ENCODE measurements at regions not wholly inside any gene's neighbourhood (a gene's known extent, or its start where the extent isn't known, plus 50 kb on each side); places are given as distances from the start of the nearest gene placed in this dataset.

DNA sequence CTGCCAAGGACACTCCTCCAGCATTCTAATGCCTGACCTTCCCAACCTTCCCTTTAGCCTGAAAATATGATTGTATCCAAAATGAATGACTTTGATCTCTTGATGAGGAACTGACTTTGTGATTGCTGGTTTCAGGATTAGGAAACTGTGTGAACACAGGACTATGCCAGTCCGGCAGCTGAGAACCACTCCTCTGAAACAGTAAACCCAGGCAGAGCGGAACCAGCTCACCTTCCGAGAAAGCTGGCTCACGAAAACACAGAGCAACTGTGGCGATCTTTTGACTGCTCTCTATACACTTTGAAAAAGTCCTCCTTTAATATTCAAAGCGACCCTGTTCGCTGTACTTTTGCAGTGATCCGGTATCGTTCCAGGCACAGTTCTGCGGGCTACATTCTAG lies 258.8 kb upstream of the IRS2 start:
- 90% methylated on average over 10 of the region's 10 CpGs; no CpG with 5 or more reads in 1 of the 2 experiments for WGBS, 2 experiments (ENCODE audit: extremely low coverage in 1 of 2, insufficient coverage in 1 of 2, insufficient read length in 1 of 2, insufficient replicate concordance in 2 of 2, low coverage in 1 of 2, low lambda C conversion rate in 2 of 2, missing lambda C conversion rate in 1 of 2)
- Histone ChIP-seq H2BK20ac (ENCODE audit: low read length) (no peak overlapping the region), H3K79me2 (ENCODE audit: control insufficient read depth in 1 of 2, insufficient read depth in 2 of 2, low read length in 2 of 2) (no peaks in the 10 kb centered on the region), H4K5ac (ENCODE audit: insufficient read length, low read depth, low read length) (no peak overlapping the region), H3K56ac (replicated peaks; ENCODE audit: insufficient read length, low read depth, low read length) (no peak overlapping the region), H4K91ac (replicated peaks; ENCODE audit: insufficient read length, low read length) (no peak overlapping the region), H2BK120ac (replicated peaks; ENCODE audit: low read depth, low read length) (no peak overlapping the region), H3K4me2 (ENCODE audit: insufficient read depth in 1 of 2, low read depth in 2 of 2, low read length in 2 of 2) (0 out of 4 replicates have a peak overlapping the region, but pooled peaks of 1 of the 2 experiments have one; percentile 5), H3K4ac (replicated peaks; ENCODE audit: insufficient read length, low read depth, low read length) (no peak overlapping the region), H3K79me1 (ENCODE audit: low read depth, low read length) (no peaks in the 10 kb centered on the region), H2AK5ac (ENCODE audit: low read depth, low read length) (no peak overlapping the region), H3K4me3 (ENCODE audit: extremely low read depth in 1 of 4, insufficient read depth in 2 of 4, low read depth in 3 of 4, low read length in 4 of 4) (no peak overlapping the region), H3K23me2 (ENCODE audit: low read depth, low read length) (peaks cover 9% of the 10 kb centered on the region; the same call in 1 of the 2 replicates), H3K27me3 (replicated peaks in 1 of 4; ENCODE audit: control insufficient read depth in 3 of 4, extremely low read depth in 1 of 4, insufficient read depth in 3 of 4, low read length in 3 of 4) (no peaks in the 10 kb centered on the region), H3K23ac (ENCODE audit: insufficient read length) (no peak overlapping the region), H3K27ac (ENCODE audit: low read depth, low read length) (no peak overlapping the region), H4K20me1 (replicated peaks in 1 of 2; ENCODE audit: control insufficient read depth in 1 of 2, insufficient read depth in 2 of 2, low read length in 2 of 2) (peaks cover 0 to 7% of the 10 kb centered on the region in 2 experiments), H3K9ac (replicated peaks in 1 of 4; ENCODE audit: extremely low read depth in 1 of 4, low read depth in 3 of 4, low read length in 3 of 4) (no peak overlapping the region), H3K4me1 (replicated peaks in 1 of 4; ENCODE audit: control insufficient read depth in 3 of 4, insufficient read depth in 4 of 4, low read length in 3 of 4) (peaks cover 0 to 8% (median 6%) of the 10 kb centered on the region in 4 experiments; a peak in 4 of 7 replicates), H2BK5ac (ENCODE audit: low read depth, low read length) (no peak overlapping the region), H3K14ac (ENCODE audit: insufficient read length) (no peak overlapping the region), H3K36me3 (ENCODE audit: control insufficient read depth in 2 of 4, insufficient read depth in 4 of 4, low read length in 3 of 4) (no peaks in the 10 kb centered on the region; a peak in 1 of 8 replicates), H2AFZ (ENCODE audit: low read length) (no peak overlapping the region), H2BK15ac (ENCODE audit: low read length) (no peak overlapping the region), H2BK12ac (ENCODE audit: low read depth, low read length) (no peak overlapping the region), H3K9me3 (ENCODE audit: insufficient read depth in 2 of 2, low read depth in 1 of 2, low read length in 1 of 2) (no peaks in the 10 kb centered on the region), H3K18ac (ENCODE audit: extremely low read depth, low read length) (no peak overlapping the region), H4K8ac (ENCODE audit: extremely low read depth, insufficient read depth, low read length) (no peak overlapping the region)
- TF ChIP-seq HDAC6 (IDR thresholded peaks at IDR 0.05; ENCODE audit: low read depth, low read length) (no peak), NRF1 (IDR thresholded peaks at IDR 0.05; ENCODE audit: low read depth, low read length) (no peak), GTF2F1 (IDR thresholded peaks at IDR 0.05; ENCODE audit: borderline replicate concordance, low read depth, low read length) (no peak), TBP (IDR thresholded peaks at IDR 0.05; ENCODE audit: low read depth, low read length) (no peak), GABPA (IDR thresholded peaks at IDR 0.05; ENCODE audit: borderline replicate concordance, insufficient read depth, low read length) (no peak), JUN (IDR thresholded peaks at IDR 0.05; ENCODE audit: low read depth, low read length) (no peak), JUND (IDR thresholded peaks at IDR 0.05; ENCODE audit: low read length) (no peak), FOSL1 (IDR thresholded peaks at IDR 0.05; ENCODE audit: insufficient read depth, low read depth, low read length) (no peak), NANOG (IDR thresholded peaks at IDR 0.05; ENCODE audit: insufficient read depth, low read depth, low read length, poor library complexity, severe bottlenecking) (no peak), BACH1 (IDR thresholded peaks at IDR 0.05; ENCODE audit: low read length) (no peak), CREB1 (IDR thresholded peaks at IDR 0.05) (no peak)
- TF ChIP-seq, protein P1, sequence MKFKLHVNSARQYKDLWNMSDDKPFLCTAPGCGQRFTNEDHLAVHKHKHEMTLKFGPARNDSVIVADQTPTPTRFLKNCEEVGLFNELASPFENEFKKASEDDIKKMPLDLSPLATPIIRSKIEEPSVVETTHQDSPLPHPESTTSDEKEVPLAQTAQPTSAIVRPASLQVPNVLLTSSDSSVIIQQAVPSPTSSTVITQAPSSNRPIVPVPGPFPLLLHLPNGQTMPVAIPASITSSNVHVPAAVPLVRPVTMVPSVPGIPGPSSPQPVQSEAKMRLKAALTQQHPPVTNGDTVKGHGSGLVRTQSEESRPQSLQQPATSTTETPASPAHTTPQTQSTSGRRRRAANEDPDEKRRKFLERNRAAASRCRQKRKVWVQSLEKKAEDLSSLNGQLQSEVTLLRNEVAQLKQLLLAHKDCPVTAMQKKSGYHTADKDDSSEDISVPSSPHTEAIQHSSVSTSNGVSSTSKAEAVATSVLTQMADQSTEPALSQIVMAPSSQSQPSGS (IDR thresholded peaks at IDR 0.05; ENCODE audit: low read length), result no peak
- POLR2A ChIA-PET (ENCODE audit: partially characterized antibody), result interaction anchor here (1.0 kb wide), 1 partner anchor 9 kb away, joined by 3 read pairs; no protein-coding TSS in a partner anchor
- no peak for FAIRE-seq
- no peak for DNase-seq (ENCODE audit: low read depth in 1 of 2, low spot score in 2 of 2)
- CTCF ChIA-PET (ENCODE audit: partially characterized antibody), result interaction anchor here (0.6 to 1.2 kb wide), 2 partner anchors 15 to 278 kb away, joined by 3 read pairs; no protein-coding TSS in a partner anchor

Measured in H1 (cell line).